Heart left ventricle (tissue), 13 donors: ENCODE measurements at regions not wholly inside any gene's neighbourhood (a gene's known extent, or its start where the extent isn't known, plus 50 kb on each side); places are given as distances from the start of the nearest gene placed in this dataset.

Experiments used
- POLR2A ChIP-seq, 2 donors: fragments of 450-650 bp; IDR thresholded peaks; one replicate each; pipeline ENCODE4 v1.6.1; 2017; ENCODE audit warnings: antibody characterized with exemption in 2 of 2, mild to moderate bottlenecking in 2 of 2, moderate library complexity in 2 of 2
- TF ChIP-seq, protein P1 (sequence below), 12 donors: fragments of 200-600 bp; sonication (generic) in 4 of 12; IDR thresholded peaks; one replicate each; pipeline versions ENCODE4 v1.5.0 to v1.8.0; 2018 to 2022; ENCODE audit warnings: antibody characterized with exemption in 12 of 12, mild to moderate bottlenecking in 5 of 12
- donor health status: ischemic (EF 13 %, LVEDD 7.1; RV severe dilation, severe dysfunction).
- donor health status: DM: no; HTN: yes; CAD: no.
- donor health status: DM: no; HTN: no; CAD: no.
- donor health status: ischemic (EF 25% LVEDD 6.9; RV normal size, moderate dysfunction).
- donor health status: ischemic (EF 25% LVEDD 5.7; RV mildly dilated, moderate dysfunction).
- donor health status: ischemic (EF 35%, LVEDD 5.7; RV mildly dilated, moderate dysfunction).
- donor health status: nonischemic (EF 11% LVEDD 7.7; RV severe dilation, severe dysfunction).
- donor health status: DM: yes; HTN: yes; CAD: no.
- donor health status: PGD.
- donor health status: ischemic (EF 29% LVEDD 5.4; RV normal size, mild dysfunction).
- donor health status: nonischemic (EF 23%, LVEDD 6.1; RV moderate dilation, normal function).

DNA sequence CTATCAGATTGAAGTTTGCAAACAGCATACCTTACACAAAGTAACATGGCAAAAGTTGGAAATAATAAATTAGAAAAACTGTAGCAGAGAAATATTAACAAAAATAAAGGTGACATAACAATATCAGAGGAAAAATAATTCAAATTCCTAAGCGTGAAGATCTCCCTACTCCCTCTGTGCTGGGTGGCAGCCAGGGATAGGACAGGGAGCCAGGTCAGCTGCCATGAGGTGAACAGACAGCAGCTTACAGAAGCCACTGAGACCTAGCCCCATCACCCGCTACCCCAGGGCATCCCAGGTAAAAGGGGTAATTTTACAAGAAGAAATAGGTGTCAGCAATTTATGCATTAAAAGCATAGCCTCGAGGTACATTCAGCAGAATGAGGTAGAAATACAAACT, 423.8 kb upstream of the HS6ST1 start:
- no peak for TF ChIP-seq POLR2A (IDR thresholded peaks at IDR 0.05)
- TF ChIP-seq, protein P1, sequence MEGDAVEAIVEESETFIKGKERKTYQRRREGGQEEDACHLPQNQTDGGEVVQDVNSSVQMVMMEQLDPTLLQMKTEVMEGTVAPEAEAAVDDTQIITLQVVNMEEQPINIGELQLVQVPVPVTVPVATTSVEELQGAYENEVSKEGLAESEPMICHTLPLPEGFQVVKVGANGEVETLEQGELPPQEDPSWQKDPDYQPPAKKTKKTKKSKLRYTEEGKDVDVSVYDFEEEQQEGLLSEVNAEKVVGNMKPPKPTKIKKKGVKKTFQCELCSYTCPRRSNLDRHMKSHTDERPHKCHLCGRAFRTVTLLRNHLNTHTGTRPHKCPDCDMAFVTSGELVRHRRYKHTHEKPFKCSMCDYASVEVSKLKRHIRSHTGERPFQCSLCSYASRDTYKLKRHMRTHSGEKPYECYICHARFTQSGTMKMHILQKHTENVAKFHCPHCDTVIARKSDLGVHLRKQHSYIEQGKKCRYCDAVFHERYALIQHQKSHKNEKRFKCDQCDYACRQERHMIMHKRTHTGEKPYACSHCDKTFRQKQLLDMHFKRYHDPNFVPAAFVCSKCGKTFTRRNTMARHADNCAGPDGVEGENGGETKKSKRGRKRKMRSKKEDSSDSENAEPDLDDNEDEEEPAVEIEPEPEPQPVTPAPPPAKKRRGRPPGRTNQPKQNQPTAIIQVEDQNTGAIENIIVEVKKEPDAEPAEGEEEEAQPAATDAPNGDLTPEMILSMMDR (IDR thresholded peaks at IDR 0.05) = no peak
